ENCODE measurements at regions not wholly inside any gene's neighbourhood (a gene's known extent, or its start where the extent isn't known, plus 50 kb on each side); places are given as distances from the start of the nearest gene placed in this dataset.

DNA sequence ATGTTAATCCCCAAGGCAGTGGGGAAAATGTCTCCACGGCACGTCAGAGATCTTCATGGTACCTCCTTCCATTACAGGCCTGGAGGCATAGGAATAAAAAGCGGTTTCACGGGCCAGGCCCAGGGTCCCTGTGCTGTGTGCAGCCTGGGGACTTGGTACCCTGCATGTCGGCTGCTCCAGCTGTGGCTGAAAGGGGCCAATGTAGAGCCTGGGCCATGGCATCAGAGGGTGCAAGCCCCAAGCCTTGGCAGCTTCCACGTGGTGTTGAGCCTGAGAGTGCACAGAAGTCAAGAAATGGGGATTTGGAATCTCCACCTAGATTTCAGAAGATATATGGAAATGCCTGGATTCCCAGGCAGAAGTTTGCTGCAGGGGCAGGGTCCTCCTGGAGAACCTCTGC is 508.9 kb upstream of the COX7C start:
- no peaks in the 10 kb centered on the region for H3K27me3 ChIP-seq (ENCODE audit: insufficient read depth, low read depth)
- H3K4me2 ChIP-seq = no peak overlapping the region
- H3K36me3 ChIP-seq (ENCODE audit: low read depth) = no peaks in the 10 kb centered on the region
- H3K4me3 ChIP-seq = no peak overlapping the region
- TF ChIP-seq, protein P1, sequence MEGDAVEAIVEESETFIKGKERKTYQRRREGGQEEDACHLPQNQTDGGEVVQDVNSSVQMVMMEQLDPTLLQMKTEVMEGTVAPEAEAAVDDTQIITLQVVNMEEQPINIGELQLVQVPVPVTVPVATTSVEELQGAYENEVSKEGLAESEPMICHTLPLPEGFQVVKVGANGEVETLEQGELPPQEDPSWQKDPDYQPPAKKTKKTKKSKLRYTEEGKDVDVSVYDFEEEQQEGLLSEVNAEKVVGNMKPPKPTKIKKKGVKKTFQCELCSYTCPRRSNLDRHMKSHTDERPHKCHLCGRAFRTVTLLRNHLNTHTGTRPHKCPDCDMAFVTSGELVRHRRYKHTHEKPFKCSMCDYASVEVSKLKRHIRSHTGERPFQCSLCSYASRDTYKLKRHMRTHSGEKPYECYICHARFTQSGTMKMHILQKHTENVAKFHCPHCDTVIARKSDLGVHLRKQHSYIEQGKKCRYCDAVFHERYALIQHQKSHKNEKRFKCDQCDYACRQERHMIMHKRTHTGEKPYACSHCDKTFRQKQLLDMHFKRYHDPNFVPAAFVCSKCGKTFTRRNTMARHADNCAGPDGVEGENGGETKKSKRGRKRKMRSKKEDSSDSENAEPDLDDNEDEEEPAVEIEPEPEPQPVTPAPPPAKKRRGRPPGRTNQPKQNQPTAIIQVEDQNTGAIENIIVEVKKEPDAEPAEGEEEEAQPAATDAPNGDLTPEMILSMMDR (conservative IDR thresholded peaks at IDR 0.05) = no peak
- TF ChIP-seq EZH2 (IDR thresholded peaks at IDR 0.05; ENCODE audit: low read depth) = no peak
- no peak for DNase-seq
- H3K79me2 ChIP-seq (ENCODE audit: low read depth) = no peaks in the 10 kb centered on the region
- intact Hi-C loops (cut with micrococcal nuclease; ENCODE audit: unreplicated experiment) = no loop called here
- CTCF ChIA-PET = no interaction called here
- POLR2A ChIA-PET (ENCODE audit: unreplicated experiment) = no interaction called here
- H3K9me2 ChIP-seq (ENCODE audit: insufficient read depth) = no peaks in the 10 kb centered on the region; the same call in 1 of the 2 replicates
- no peak overlapping the region for H2AFZ ChIP-seq
- H4K20me1 ChIP-seq (ENCODE audit: insufficient read depth) = no peaks in the 10 kb centered on the region
- H3F3A ChIP-seq (ENCODE audit: insufficient read depth, low read depth) = no peaks in the 10 kb centered on the region
- BruUV-seq (replicated peaks) = no TSS peak
- H3K9me3 ChIP-seq (ENCODE audit: insufficient read depth, low read depth) = no peaks in the 10 kb centered on the region; the same call in 1 of the 2 replicates
- no peak overlapping the region for H3K27ac ChIP-seq
- no peaks in the 10 kb centered on the region for H3K4me1 ChIP-seq (replicated peaks; ENCODE audit: insufficient read depth)

DNA sequence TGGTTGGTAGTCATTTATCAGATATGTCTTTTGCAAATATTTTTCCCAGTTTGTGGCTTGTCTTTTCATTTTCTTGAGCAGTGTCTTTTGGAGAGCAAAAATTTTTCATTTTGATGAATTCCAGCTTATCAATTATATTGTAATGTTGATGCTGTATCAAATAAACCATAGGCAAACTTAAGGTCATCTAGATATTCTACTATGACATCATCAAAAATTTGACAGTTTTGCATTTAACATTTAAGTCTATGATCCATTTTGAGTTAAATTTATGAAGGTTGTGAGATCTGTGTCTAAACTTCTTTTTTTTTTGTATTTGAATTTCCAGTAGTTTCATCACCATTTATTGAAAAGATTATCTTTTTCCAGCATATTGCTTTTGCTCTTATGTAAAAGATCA is 505.5 kb upstream of the COX7C start:
- ChIA-PET POLR2A (ENCODE audit: unreplicated experiment) (no interaction called here), CTCF (no interaction called here)
- intact Hi-C loops (cut with micrococcal nuclease; ENCODE audit: unreplicated experiment) = no loop called here
- H3K9me2 ChIP-seq (ENCODE audit: insufficient read depth) = no peaks in the 10 kb centered on the region
- no peak for DNase-seq
- no peaks in the 10 kb centered on the region for H3K4me1 ChIP-seq (replicated peaks; ENCODE audit: insufficient read depth)
- H3K4me3 ChIP-seq = no peak overlapping the region
- H3K27me3 ChIP-seq (ENCODE audit: insufficient read depth, low read depth) = no peaks in the 10 kb centered on the region
- H4K20me1 ChIP-seq (ENCODE audit: insufficient read depth) = no peaks in the 10 kb centered on the region
- H3K9me3 ChIP-seq (ENCODE audit: insufficient read depth, low read depth) = no peaks in the 10 kb centered on the region; the same call in 1 of the 2 replicates
- no peak overlapping the region for H3K4me2 ChIP-seq
- TF ChIP-seq, protein P1 (conservative IDR thresholded peaks at IDR 0.05) = no peak
- TF ChIP-seq EZH2 (IDR thresholded peaks at IDR 0.05; ENCODE audit: low read depth) = no peak
- H3F3A ChIP-seq (ENCODE audit: insufficient read depth, low read depth) = no peaks in the 10 kb centered on the region
- H3K27ac ChIP-seq = no peak overlapping the region
- H3K79me2 ChIP-seq (ENCODE audit: low read depth) = no peaks in the 10 kb centered on the region
- H2AFZ ChIP-seq = no peak overlapping the region
- no peaks in the 10 kb centered on the region for H3K36me3 ChIP-seq (ENCODE audit: low read depth)
- no TSS peak for BruUV-seq (replicated peaks)

DNA sequence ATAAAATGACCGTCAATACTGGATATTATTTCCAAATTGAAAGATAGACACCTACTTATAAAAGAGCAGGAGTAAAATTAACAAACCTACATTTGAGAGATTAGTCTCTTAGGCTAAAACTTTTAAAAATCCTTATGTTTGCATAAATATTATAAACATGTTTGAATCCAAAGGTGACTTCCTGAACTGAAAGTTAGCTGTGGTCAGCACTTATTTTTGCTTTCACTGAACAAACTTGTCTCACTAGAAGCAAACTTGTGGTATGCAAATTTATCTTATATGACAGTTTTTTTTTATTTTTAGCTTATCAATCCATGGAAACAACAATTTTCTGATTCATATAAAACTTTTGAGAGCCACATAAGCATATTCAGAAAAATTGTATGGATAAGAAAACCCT is 502.6 kb upstream of the COX7C start:
- H3K9me2 ChIP-seq (ENCODE audit: insufficient read depth) = no peaks in the 10 kb centered on the region
- no peaks in the 10 kb centered on the region for H3F3A ChIP-seq (ENCODE audit: insufficient read depth, low read depth)
- CTCF ChIA-PET = no interaction called here
- no peaks in the 10 kb centered on the region; the same call in 1 of the 2 replicates for H3K9me3 ChIP-seq (ENCODE audit: insufficient read depth, low read depth)
- DNase-seq = no peak
- no TSS peak for BruUV-seq (replicated peaks)
- no peaks in the 10 kb centered on the region for H3K79me2 ChIP-seq (ENCODE audit: low read depth)
- TF ChIP-seq, protein P1 (conservative IDR thresholded peaks at IDR 0.05) = no peak
- no peak for TF ChIP-seq EZH2 (IDR thresholded peaks at IDR 0.05; ENCODE audit: low read depth)
- no peak overlapping the region for H3K4me2 ChIP-seq
- POLR2A ChIA-PET (ENCODE audit: unreplicated experiment) = no interaction called here
- H2AFZ ChIP-seq = no peak overlapping the region
- H3K36me3 ChIP-seq (ENCODE audit: low read depth) = no peaks in the 10 kb centered on the region
- no peak overlapping the region for H3K27ac ChIP-seq
- H3K4me1 ChIP-seq (replicated peaks; ENCODE audit: insufficient read depth) = no peaks in the 10 kb centered on the region
- H3K27me3 ChIP-seq (ENCODE audit: insufficient read depth, low read depth) = no peaks in the 10 kb centered on the region
- no peak overlapping the region for H3K4me3 ChIP-seq
- intact Hi-C loops (cut with micrococcal nuclease; ENCODE audit: unreplicated experiment) = no loop called here
- no peaks in the 10 kb centered on the region for H4K20me1 ChIP-seq (ENCODE audit: insufficient read depth)
